CD14-positive monocyte (primary cell): ENCODE measurements at regions not wholly inside any gene's neighbourhood (a gene's known extent, or its start where the extent isn't known, plus 50 kb on each side); places are given as distances from the start of the nearest gene placed in this dataset.

Experiments used
- DNase-seq, 3 donors: peaks; one replicate each; pipeline ENCODE4 v3.0.0-alpha.2; 2011 to 2022
- H2AFZ ChIP-seq: 2 replicates; pipeline ENCODE4 v1.6.0; 2012; ENCODE audit warnings: mild to moderate bottlenecking, low read depth, low read length, inconsistent platforms; ENCODE audit not compliant: insufficient read depth, poor library complexity, severe bottlenecking
- H3K27ac ChIP-seq, 2 donors: 1 replicate in 1 of 2; 2 replicates in 1 of 2; pipeline ENCODE4 v1.5.1; 2012 to 2013; ENCODE audit warnings: low read length in 2 of 2, control low read depth in 1 of 2, inconsistent platforms in 1 of 2, low read depth in 1 of 2, mild to moderate bottlenecking in 1 of 2
- H3K27me3 ChIP-seq, 2 donors: one replicate each; pipeline versions ENCODE4 v1.6.0 to v1.6.1; 2011 to 2013; ENCODE audit warnings: low read length in 2 of 2; ENCODE audit not compliant: control insufficient read depth in 2 of 2, insufficient read depth in 2 of 2
- H3K36me3 ChIP-seq, 2 donors: replicated peaks in 1 of 2; 1 replicate in 1 of 2; 2 replicates in 1 of 2; pipeline versions ENCODE4 v1.5.1 to v1.6.1; 2012 to 2013; ENCODE audit warnings: low read length in 2 of 2, control low read depth in 1 of 2, inconsistent platforms in 1 of 2, mild to moderate bottlenecking in 1 of 2; ENCODE audit not compliant: insufficient read depth in 2 of 2, control insufficient read depth in 1 of 2
- H3K4me1 ChIP-seq, 2 donors: 1 replicate in 1 of 2; 2 replicates in 1 of 2; pipeline versions ENCODE4 v1.5.1 to v1.6.1; 2012 to 2013; ENCODE audit warnings: low read length in 2 of 2, control low read depth in 1 of 2, inconsistent platforms in 1 of 2, mild to moderate bottlenecking in 1 of 2, moderate library complexity in 1 of 2; ENCODE audit not compliant: insufficient read depth in 2 of 2, control insufficient read depth in 1 of 2
- H3K4me2 ChIP-seq: replicated peaks from 2 replicates; pipeline ENCODE3; 2012; ENCODE audit warnings: low read length, moderate library complexity, mild to moderate bottlenecking; ENCODE audit not compliant: poor library complexity, severe bottlenecking; ENCODE audit errors: extremely low read depth
- H3K4me3 ChIP-seq, 3 experiments: fragments of 200-600 bp in 1 of 3; sonication (generic) in 1 of 3; replicated peaks in 1 of 3; 1 replicate in 2 of 3; 2 replicates in 1 of 3; pipeline ENCODE4 v1.5.1; 2011 to 2013; ENCODE audit warnings: low read length in 3 of 3, mild to moderate bottlenecking in 3 of 3, control low read depth in 2 of 3, low read depth in 2 of 3, inconsistent platforms in 1 of 3, moderate library complexity in 1 of 3
- H3K79me2 ChIP-seq: 2 replicates; pipeline ENCODE4 v1.6.0; 2012; ENCODE audit warnings: mild to moderate bottlenecking, control low read depth, inconsistent platforms, low read length, moderate library complexity; ENCODE audit not compliant: insufficient read depth
- H3K9ac ChIP-seq: 2 replicates; pipeline ENCODE4 v1.6.0; 2017; ENCODE audit warnings: low read length, mild to moderate bottlenecking; ENCODE audit not compliant: insufficient read depth, poor library complexity, severe bottlenecking
- H3K9me3 ChIP-seq, 2 donors: replicated peaks in 1 of 2; 1 replicate in 1 of 2; 2 replicates in 1 of 2; pipeline versions ENCODE4 v1.5.1 to v1.6.1; 2012 to 2013; ENCODE audit warnings: low read length in 2 of 2, control low read depth in 1 of 2; ENCODE audit not compliant: control insufficient read depth in 1 of 2, insufficient read depth in 1 of 2
- H4K20me1 ChIP-seq: 2 replicates; pipeline ENCODE4 v1.6.0; 2012; ENCODE audit warnings: mild to moderate bottlenecking, low read length, control low read depth, moderate library complexity; ENCODE audit not compliant: insufficient read depth
- H3K27ac Mint-ChIP-seq, 7 donors: one replicate each; pipeline ENCODE4 v1.8.0; 2020; ENCODE audit warnings: mild to moderate bottlenecking in 7 of 7, mixed read lengths in 7 of 7, moderate library complexity in 6 of 7, inconsistent platforms in 2 of 7
- H3K27me3 Mint-ChIP-seq, 3 donors: one replicate each; pipeline ENCODE4 v1.8.0; 2021 to 2022; ENCODE audit warnings: low read depth in 3 of 3, mild to moderate bottlenecking in 3 of 3, mixed read lengths in 3 of 3, moderate library complexity in 3 of 3, inconsistent platforms in 1 of 3
- H3K36me3 Mint-ChIP-seq, 2 donors: one replicate each; pipeline ENCODE4 v1.8.0; 2020; ENCODE audit warnings: mixed read lengths in 2 of 2, inconsistent platforms in 1 of 2, mild to moderate bottlenecking in 1 of 2
- H3K4me1 Mint-ChIP-seq: one replicate; pipeline ENCODE4 v1.8.0; 2020; ENCODE audit warnings: mild to moderate bottlenecking, mixed read lengths
- H3K4me3 Mint-ChIP-seq, 2 donors: one replicate each; pipeline ENCODE4 v1.8.0; 2020; ENCODE audit warnings: mild to moderate bottlenecking in 2 of 2, mixed read lengths in 2 of 2, moderate library complexity in 1 of 2
- H3K9me3 Mint-ChIP-seq, 7 donors: one replicate each; pipeline ENCODE4 v1.8.0; 2020 to 2022; ENCODE audit warnings: mixed read lengths in 7 of 7, mild to moderate bottlenecking in 6 of 7, moderate library complexity in 6 of 7, inconsistent platforms in 2 of 7
- CTCF ChIP-seq: fragments of 200-600 bp; IDR thresholded peaks from one replicate; pipeline ENCODE4 v1.8.0; 2022; ENCODE audit warnings: antibody characterized with exemption, mild to moderate bottlenecking
- WGBS: methylation state at CpG from one replicate; pipeline ENCODE4 v1.1.5; 2013; ENCODE audit warnings: missing lambda C conversion rate; ENCODE audit not compliant: insufficient coverage; 5-methylcytosine and 5-hydroxymethylcytosine counted together
- intact Hi-C, 2 donors: fragments of 100-400 bp; cut with micrococcal nuclease; formaldehyde crosslinking; loops; one replicate each; pipeline versions ENCODE4 v1.15.0 to v1.15.1; 2023

- no CpG with 5 or more reads among the region's 3 CpGs for WGBS
- H3K9ac ChIP-seq: no peak overlapping the region
- no peak overlapping the region for H3K4me3 Mint-ChIP-seq
- peaks cover 0 to 2% (median 0%) of the 10 kb centered on the region in 7 donors for H3K9me3 Mint-ChIP-seq
- H3K27me3 ChIP-seq: no peaks in the 10 kb centered on the region
- H3K4me1 Mint-ChIP-seq: no peaks in the 10 kb centered on the region
- no peak for TF ChIP-seq CTCF
- H2AFZ ChIP-seq: no peak overlapping the region
- H3K4me3 ChIP-seq: no peak overlapping the region
- no peaks in the 10 kb centered on the region for H3K36me3 ChIP-seq
- peaks cover 0 to 2% (median 0%) of the 10 kb centered on the region in 3 donors for H3K27me3 Mint-ChIP-seq
- intact Hi-C loops: no loop called here
- DNase-seq: no peak
- H4K20me1 ChIP-seq: no peaks in the 10 kb centered on the region
- H3K4me1 ChIP-seq: no peaks in the 10 kb centered on the region
- no peaks in the 10 kb centered on the region for H3K9me3 ChIP-seq
- H3K36me3 Mint-ChIP-seq: no peaks in the 10 kb centered on the region
- H3K79me2 ChIP-seq: no peaks in the 10 kb centered on the region
- H3K27ac Mint-ChIP-seq: no peak overlapping the region
- no peak overlapping the region for H3K27ac ChIP-seq
- no peak overlapping the region for H3K4me2 ChIP-seq
Measured at GRCh38 chr4:147318586-147318985, 162.3 kb upstream of the EDNRA start.

GRCh38 chr4:147325571-147325981 lies 155.3 kb upstream of the EDNRA start:
- H3K4me1 Mint-ChIP-seq: no peaks in the 10 kb centered on the region
- H3K27me3 Mint-ChIP-seq: no peaks in the 10 kb centered on the region
- H3K4me3 ChIP-seq: no peak overlapping the region
- no peak overlapping the region for H3K4me3 Mint-ChIP-seq
- no peak overlapping the region for H2AFZ ChIP-seq
- H3K27ac ChIP-seq: no peak overlapping the region
- no peak for TF ChIP-seq CTCF
- H3K9me3 Mint-ChIP-seq: peaks cover 0 to 2% (median 0%) of the 10 kb centered on the region in 7 donors
- H3K4me1 ChIP-seq: no peaks in the 10 kb centered on the region
- no peaks in the 10 kb centered on the region for H3K36me3 ChIP-seq
- no peaks in the 10 kb centered on the region for H3K27me3 ChIP-seq
- H4K20me1 ChIP-seq: no peaks in the 10 kb centered on the region
- no peak overlapping the region for H3K27ac Mint-ChIP-seq
- intact Hi-C loops: no loop called here
- H3K79me2 ChIP-seq: no peaks in the 10 kb centered on the region
- no peaks in the 10 kb centered on the region for H3K36me3 Mint-ChIP-seq
- no peak overlapping the region for H3K4me2 ChIP-seq
- no peak for DNase-seq
- no peaks in the 10 kb centered on the region for H3K9me3 ChIP-seq
- no CpG with 5 or more reads among the region's 3 CpGs for WGBS
- no peak overlapping the region for H3K9ac ChIP-seq
